ENCODE measurements at regions not wholly inside any gene's neighbourhood (a gene's known extent, or its start where the extent isn't known, plus 50 kb on each side); places are given as distances from the start of the nearest gene placed in this dataset.
A peak's percentile ranks its signal among the peaks of the same experiment; 100 is the strongest.

DNA sequence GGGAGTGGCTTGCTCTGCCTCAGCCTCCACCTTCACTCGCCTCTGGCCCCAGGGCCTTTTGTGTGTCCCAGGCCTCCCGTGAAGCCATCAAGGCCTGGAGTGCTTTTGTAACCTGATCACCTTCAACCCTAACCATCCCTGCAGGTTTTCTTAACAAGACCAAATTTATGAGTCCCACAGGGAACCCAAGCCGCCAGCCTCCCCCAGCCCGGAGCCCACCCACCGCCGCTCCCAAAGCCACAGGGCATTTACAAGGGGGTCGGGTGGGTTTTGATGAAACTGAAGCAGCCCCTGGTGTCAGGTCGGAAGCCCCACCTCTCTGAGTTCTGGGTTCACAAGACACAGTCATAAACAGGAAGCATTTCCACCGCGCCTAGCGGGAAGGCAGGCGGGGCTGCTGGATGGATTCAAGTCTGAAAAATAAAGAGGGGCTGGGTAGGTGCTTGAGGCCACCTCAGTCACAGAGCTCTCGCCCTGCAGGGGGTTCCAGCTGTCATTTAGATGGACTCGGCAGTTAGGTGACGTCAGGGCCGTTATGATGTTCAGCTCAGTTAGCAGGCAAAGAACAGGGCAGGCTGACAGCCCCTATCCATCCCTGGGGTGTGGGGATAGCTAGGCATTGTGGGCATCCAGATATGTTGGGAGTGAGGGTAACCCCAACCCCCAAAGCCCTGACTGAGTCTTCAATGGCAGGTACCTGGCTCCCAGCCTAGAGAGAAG is 128.5 kb downstream of the BCOR start:
- peaks cover 7% of the 10 kb centered on the region for H3K4me1 Mint-ChIP-seq
- peak; percentile 85 for ATAC-seq (ENCODE audit: low read depth)
- peak overlapping the region; percentile 44 for H3K4me3 Mint-ChIP-seq
- peak overlapping the region; percentile 85 for H3K27ac Mint-ChIP-seq
- H3K36me3 Mint-ChIP-seq, result peaks cover 3% of the 10 kb centered on the region
- no peaks in the 10 kb centered on the region for H3K27me3 Mint-ChIP-seq
- H3K9me3 Mint-ChIP-seq, result peaks cover 3% of the 10 kb centered on the region
- POLR2A ChIA-PET, result no interaction called here
- DNase-seq, result peak; percentile 48

DNA sequence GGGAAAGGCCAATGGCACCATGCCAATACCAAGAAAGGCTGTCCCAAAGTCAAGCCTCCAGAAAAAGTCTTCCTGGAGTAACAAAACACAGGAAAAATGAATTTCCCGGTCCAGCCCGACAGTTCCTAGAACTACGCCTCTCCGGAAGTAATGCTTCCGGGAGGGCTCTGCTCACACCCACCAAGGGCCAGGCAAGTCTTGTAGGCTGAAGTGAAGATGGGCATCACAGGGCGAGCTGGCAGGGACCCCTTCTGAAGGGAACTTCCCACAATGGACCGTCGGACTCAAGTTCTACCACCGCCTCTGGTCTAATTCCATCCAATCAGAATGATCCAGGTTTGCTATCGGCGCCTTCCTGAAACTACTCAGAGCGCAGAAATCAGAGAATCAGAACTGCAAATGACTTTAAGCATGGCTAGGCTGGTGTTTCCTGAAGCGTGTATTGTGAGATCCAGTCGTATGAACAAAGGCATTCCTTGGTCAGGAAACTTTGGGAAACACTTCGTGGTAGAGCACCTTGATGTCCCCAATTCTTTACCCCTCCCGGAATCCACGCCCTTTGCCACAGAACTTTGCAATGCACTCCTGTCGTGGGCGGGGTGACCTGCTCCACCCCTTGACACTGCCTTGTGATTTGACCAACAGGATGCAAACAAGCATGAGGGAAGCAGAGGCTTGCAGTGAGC is 127.8 kb downstream of the BCOR start:
- Mint-ChIP-seq H3K9me3 (peaks cover 3% of the 10 kb centered on the region), H3K27ac (no peak overlapping the region), H3K4me3 (no peak overlapping the region), H3K4me1 (peaks cover 7% of the 10 kb centered on the region), H3K36me3 (peaks cover 3% of the 10 kb centered on the region), H3K27me3 (peaks cover 2% of the 10 kb centered on the region)
- DNase-seq (no peak), ATAC-seq (ENCODE audit: low read depth) (no peak)
- POLR2A ChIA-PET, result no interaction called here

DNA sequence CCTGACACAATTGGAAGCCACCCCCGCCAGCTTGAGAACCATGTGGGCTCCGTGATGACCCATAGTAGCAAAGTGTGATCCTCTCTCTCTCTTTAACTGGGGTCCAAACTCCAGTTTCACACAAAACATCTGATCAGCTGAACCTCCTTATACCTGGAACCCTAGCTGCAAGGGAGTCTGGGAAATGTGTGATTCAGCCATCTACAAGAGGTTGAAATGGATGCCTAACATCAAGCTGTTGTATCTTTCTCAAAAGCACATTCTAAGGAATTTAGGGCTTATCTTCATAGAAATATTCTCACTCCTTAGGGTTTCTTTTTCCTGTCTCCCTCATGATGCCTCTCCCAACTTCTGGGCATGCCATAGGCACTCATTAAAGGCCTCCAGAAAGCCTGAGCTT is 126.0 kb downstream of the BCOR start:
- peaks cover 7% of the 10 kb centered on the region for H3K4me1 Mint-ChIP-seq
- POLR2A ChIA-PET, result no interaction called here
- peaks cover 3% of the 10 kb centered on the region for H3K9me3 Mint-ChIP-seq
- H3K27me3 Mint-ChIP-seq, result peaks cover 2% of the 10 kb centered on the region
- H3K27ac Mint-ChIP-seq, result no peak overlapping the region
- peaks cover 3% of the 10 kb centered on the region for H3K36me3 Mint-ChIP-seq
- H3K4me3 Mint-ChIP-seq, result no peak overlapping the region
- DNase-seq (no peak), ATAC-seq (ENCODE audit: low read depth) (no peak)

DNA sequence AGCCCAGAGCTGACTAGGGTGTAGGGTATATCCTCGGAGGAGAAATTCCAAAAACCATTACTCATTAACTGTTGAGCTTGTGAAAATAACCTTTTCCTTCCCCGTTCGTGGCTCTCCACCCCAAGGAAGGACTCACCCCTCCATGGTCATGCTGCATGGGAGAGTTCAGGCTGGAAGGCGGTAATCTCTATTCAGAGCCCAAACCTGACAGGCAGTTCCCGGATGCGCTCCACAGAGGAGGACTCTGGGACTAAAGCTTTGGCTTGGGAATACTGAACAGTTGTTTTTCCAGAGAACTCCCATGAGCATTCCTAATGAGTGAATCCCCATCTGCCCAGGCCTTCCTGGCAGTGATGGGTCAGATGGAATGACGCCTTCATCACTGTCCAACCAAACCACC is 125.4 kb downstream of the BCOR start:
- DNase-seq (no peak), ATAC-seq (ENCODE audit: low read depth) (no peak)
- Mint-ChIP-seq H3K4me1 (peaks cover 8% of the 10 kb centered on the region), H3K27ac (no peak overlapping the region), H3K4me3 (no peak overlapping the region), H3K27me3 (peaks cover 2% of the 10 kb centered on the region), H3K9me3 (peaks cover 3% of the 10 kb centered on the region), H3K36me3 (peaks cover 3% of the 10 kb centered on the region)
- POLR2A ChIA-PET, result no interaction called here

- DNase-seq, result no peak
- H3K9me3 Mint-ChIP-seq, result peaks cover 3% of the 10 kb centered on the region
- H3K4me3 Mint-ChIP-seq, result no peak overlapping the region
- no peak for ATAC-seq (ENCODE audit: low read depth)
- no peak overlapping the region for H3K27ac Mint-ChIP-seq
- peaks cover 3% of the 10 kb centered on the region for H3K36me3 Mint-ChIP-seq
- POLR2A ChIA-PET, result interaction anchor here (0.6 kb wide), 1 partner anchor 114 kb away, joined by 3 read pairs; no protein-coding TSS in a partner anchor
- H3K4me1 Mint-ChIP-seq, result peaks cover 14% of the 10 kb centered on the region
- H3K27me3 Mint-ChIP-seq, result peaks cover 2% of the 10 kb centered on the region
Observed at GRCh38 chrX:39973810-39974209, 123.9 kb downstream of the BCOR start.

GRCh38 chrX:39974270-39974669 is 123.5 kb downstream of the BCOR start:
- ATAC-seq (ENCODE audit: low read depth) (no peak), DNase-seq (no peak)
- H3K4me1 Mint-ChIP-seq, result peaks cover 10% of the 10 kb centered on the region
- H3K9me3 Mint-ChIP-seq, result peaks cover 3% of the 10 kb centered on the region
- no peak overlapping the region for H3K4me3 Mint-ChIP-seq
- POLR2A ChIA-PET, result no interaction called here
- H3K27ac Mint-ChIP-seq, result no peak overlapping the region
- peaks cover 3% of the 10 kb centered on the region for H3K36me3 Mint-ChIP-seq
- peaks cover 2% of the 10 kb centered on the region for H3K27me3 Mint-ChIP-seq

DNA sequence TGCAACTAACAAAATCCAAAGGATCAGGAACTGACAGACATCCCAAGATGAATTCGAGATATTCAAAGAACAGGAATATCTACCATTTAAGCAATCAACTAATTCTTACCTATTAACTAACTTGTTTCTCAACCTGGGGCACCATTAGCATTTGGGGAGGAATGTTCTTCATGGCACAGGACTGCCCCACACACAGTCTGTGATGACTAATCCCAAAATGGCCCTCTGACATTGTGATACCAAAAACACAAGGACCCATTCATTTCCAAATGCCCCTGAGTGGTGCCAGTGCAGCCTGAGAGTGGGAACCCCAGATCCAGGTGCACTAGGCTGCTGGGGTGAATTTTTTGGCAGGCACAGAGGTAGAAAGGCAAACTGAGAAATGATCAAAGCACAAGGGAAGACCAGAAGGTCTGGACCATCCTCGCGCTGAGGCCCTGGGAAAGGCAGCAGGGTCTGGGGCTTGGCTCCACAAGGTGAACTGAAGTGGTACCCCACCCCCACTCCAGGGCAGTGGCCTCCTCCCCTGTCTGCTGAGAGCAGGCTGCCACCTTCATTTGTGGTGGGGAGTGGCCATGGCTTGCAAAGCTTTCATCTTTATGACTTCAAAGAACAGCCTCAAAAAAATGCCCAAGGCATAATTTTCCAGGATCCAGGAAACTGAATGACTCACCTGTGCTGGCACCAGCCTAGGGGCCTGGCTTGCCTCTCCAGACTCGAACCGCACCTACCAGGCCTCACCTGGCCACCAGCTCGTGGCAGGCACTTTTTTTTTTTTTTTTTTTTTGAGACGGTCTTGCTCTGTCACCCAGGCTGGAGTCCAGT is 122.4 kb downstream of the BCOR start:
- Mint-ChIP-seq H3K27me3 (peaks cover 2% of the 10 kb centered on the region), H3K4me3 (no peak overlapping the region), H3K27ac (no peak overlapping the region), H3K9me3 (peaks cover 3% of the 10 kb centered on the region), H3K36me3 (peaks cover 3% of the 10 kb centered on the region), H3K4me1 (peaks cover 8% of the 10 kb centered on the region)
- POLR2A ChIA-PET, result no interaction called here
- DNase-seq, result no peak
- ATAC-seq (ENCODE audit: low read depth), result no peak

- no peak overlapping the region for H3K4me3 Mint-ChIP-seq
- no peaks in the 10 kb centered on the region for H3K36me3 Mint-ChIP-seq
- DNase-seq (no peak), ATAC-seq (ENCODE audit: low read depth) (no peak)
- H3K27ac Mint-ChIP-seq, result no peak overlapping the region
- H3K27me3 Mint-ChIP-seq, result no peaks in the 10 kb centered on the region
- H3K4me1 Mint-ChIP-seq, result peaks cover 6% of the 10 kb centered on the region
- POLR2A ChIA-PET, result no interaction called here
- no peaks in the 10 kb centered on the region for H3K9me3 Mint-ChIP-seq
Observed at GRCh38 chrX:39981946-39982345, 115.8 kb downstream of the BCOR start.

- no peaks in the 10 kb centered on the region for H3K36me3 Mint-ChIP-seq
- H3K4me3 Mint-ChIP-seq, result no peak overlapping the region
- H3K9me3 Mint-ChIP-seq, result no peaks in the 10 kb centered on the region
- ATAC-seq (ENCODE audit: low read depth), result no peak
- DNase-seq, result no peak
- POLR2A ChIA-PET, result no interaction called here
- peaks cover 5% of the 10 kb centered on the region for H3K4me1 Mint-ChIP-seq
- H3K27me3 Mint-ChIP-seq, result no peaks in the 10 kb centered on the region
- no peak overlapping the region for H3K27ac Mint-ChIP-seq
Observed at GRCh38 chrX:39982948-39983347, 114.8 kb downstream of the BCOR start.

GRCh38 chrX:39983715-39984114 is 114.0 kb downstream of the BCOR start:
- Mint-ChIP-seq H3K36me3 (no peaks in the 10 kb centered on the region), H3K27ac (no peak overlapping the region), H3K9me3 (no peaks in the 10 kb centered on the region), H3K27me3 (no peaks in the 10 kb centered on the region), H3K4me1 (no peaks in the 10 kb centered on the region), H3K4me3 (no peak overlapping the region)
- POLR2A ChIA-PET, result no interaction called here
- no peak for ATAC-seq (ENCODE audit: low read depth)
- no peak for DNase-seq

DNA sequence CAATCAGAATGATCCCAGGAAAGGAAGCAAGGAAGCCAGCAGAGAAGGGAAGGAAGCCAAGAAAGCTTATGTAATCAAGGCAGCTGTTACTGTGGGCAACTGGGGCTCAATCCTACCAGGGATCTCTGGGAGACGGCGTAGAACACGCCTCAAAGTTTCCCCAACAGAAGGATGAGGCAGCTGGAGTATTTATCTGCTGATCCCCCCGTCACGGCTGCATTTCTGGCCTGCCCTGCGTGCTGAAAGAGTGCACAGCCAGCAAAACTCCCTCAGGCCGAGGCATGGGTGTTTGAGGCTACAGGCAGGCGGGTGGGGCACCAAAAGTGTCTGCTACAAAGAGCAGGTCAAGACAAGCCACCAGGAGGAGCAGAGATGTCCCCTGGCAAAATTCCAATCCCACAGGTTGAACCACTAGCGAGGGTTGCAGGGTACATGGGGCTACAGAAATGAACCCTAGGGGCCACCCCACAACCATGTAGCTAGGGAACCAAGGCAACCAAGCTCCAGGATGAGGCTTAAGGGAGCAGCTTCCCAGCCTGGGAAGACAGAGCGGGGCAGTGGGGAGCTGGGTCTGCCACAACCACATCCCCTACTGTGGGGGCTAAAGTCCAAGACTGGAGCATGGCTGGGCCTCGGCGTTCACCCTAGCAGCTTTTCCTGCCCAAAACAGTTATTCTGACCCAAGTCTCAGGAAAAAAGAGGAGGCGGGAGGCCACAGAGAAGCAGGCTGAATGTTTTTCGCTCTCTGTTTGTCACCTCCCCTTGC is 113.4 kb downstream of the BCOR start:
- no peak overlapping the region for H3K27ac Mint-ChIP-seq
- no peaks in the 10 kb centered on the region for H3K9me3 Mint-ChIP-seq
- no peak for DNase-seq
- H3K36me3 Mint-ChIP-seq, result no peaks in the 10 kb centered on the region
- H3K4me1 Mint-ChIP-seq, result no peaks in the 10 kb centered on the region
- POLR2A ChIA-PET, result no interaction called here
- H3K4me3 Mint-ChIP-seq, result no peak overlapping the region
- H3K27me3 Mint-ChIP-seq, result no peaks in the 10 kb centered on the region
- no peak for ATAC-seq (ENCODE audit: low read depth)

DNA sequence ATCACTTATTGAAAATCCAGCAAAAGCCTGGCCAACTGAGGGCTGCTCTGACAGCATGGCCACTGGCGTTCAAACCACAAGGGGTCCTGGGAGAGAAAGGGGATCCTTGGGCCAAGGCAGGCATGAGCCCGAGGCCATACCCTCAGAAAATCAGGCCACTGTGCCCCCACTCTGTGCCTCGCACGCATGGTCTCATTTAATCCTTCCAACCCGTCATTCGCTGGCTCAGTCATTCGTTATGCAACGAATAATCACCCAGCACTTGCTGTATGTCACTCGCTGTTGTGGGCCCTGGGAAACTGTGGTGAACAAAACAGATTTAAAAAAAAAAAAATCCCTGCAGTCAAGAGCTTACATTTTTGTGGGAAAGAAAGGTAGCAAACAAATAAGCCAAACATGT is 112.7 kb downstream of the BCOR start:
- H3K4me1 Mint-ChIP-seq, result no peaks in the 10 kb centered on the region
- no peaks in the 10 kb centered on the region for H3K9me3 Mint-ChIP-seq
- H3K27ac Mint-ChIP-seq, result no peak overlapping the region
- POLR2A ChIA-PET, result interaction anchor here (0.7 kb wide), 1 partner anchor 29 kb away, joined by 3 read pairs; no protein-coding TSS in a partner anchor
- ATAC-seq (ENCODE audit: low read depth) (no peak), DNase-seq (no peak)
- peaks cover 2% of the 10 kb centered on the region for H3K27me3 Mint-ChIP-seq
- no peak overlapping the region for H3K4me3 Mint-ChIP-seq
- H3K36me3 Mint-ChIP-seq, result no peaks in the 10 kb centered on the region

GRCh38 chrX:39985551-39985950 is 112.2 kb downstream of the BCOR start:
- no peak for ATAC-seq (ENCODE audit: low read depth)
- no peaks in the 10 kb centered on the region for H3K4me1 Mint-ChIP-seq
- H3K27me3 Mint-ChIP-seq, result peaks cover 2% of the 10 kb centered on the region
- H3K27ac Mint-ChIP-seq, result no peak overlapping the region
- H3K36me3 Mint-ChIP-seq, result no peaks in the 10 kb centered on the region
- H3K4me3 Mint-ChIP-seq, result no peak overlapping the region
- DNase-seq, result no peak
- H3K9me3 Mint-ChIP-seq, result no peaks in the 10 kb centered on the region
- POLR2A ChIA-PET, result interaction anchor here (0.7 kb wide), 1 partner anchor 29 kb away, joined by 3 read pairs; no protein-coding TSS in a partner anchor
